ENCODE measurements at regions not wholly inside any gene's neighbourhood (a gene's known extent, or its start where the extent isn't known, plus 50 kb on each side); places are given as distances from the start of the nearest gene placed in this dataset.

DNA sequence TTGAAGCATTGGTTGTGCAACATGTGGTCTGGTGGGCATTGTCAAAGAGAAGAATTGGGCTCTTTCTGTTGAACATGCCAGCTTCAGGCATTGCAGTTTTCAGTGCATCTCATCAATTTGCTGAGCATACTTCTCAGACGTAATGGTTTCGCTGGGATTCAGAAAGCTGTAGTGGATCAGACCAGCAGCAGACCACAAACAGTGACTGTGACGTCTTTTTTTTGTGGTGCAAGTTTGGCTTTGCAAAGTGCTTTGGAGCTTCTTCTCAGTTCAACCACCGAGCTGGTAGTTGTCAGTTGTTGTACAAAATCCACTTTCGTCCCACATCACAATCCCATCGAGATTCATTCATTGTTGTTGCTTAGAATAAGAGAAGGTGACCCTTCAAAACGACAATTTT is 84.5 kb downstream of the NPAP1 start (continued):
- TF ChIP-seq TEAD4 (IDR thresholded peaks at IDR 0.05; ENCODE audit: low read depth, low read length) (no peak), MAFK (IDR thresholded peaks at IDR 0.05; ENCODE audit: low read depth, low read length) (no peak), CHD2 (IDR thresholded peaks at IDR 0.05; ENCODE audit: low read length) (no peak), GABPA (IDR thresholded peaks at IDR 0.05; ENCODE audit: borderline replicate concordance, insufficient read depth, low read length) (no peak), TCF12 (IDR thresholded peaks at IDR 0.05; ENCODE audit: low read depth, low read length) (no peak)
